Neural cell (in vitro differentiated cells): ENCODE measurements at regions not wholly inside any gene's neighbourhood (a gene's known extent, or its start where the extent isn't known, plus 50 kb on each side); places are given as distances from the start of the nearest gene placed in this dataset.

ENCODE experiments used
- EP300 ChIP-seq: fragments of 450-650 bp; conservative IDR thresholded peaks from 2 replicates; pipeline ENCODE4 v1.6.1; 2014; ENCODE audit warnings: antibody characterized with exemption, mild to moderate bottlenecking, moderate library complexity; ENCODE audit not compliant: poor library complexity, severe bottlenecking
- EZH2 ChIP-seq: fragments of 200-600, 300-800 bp; shearing (Covaris generic), sonication (generic); IDR thresholded peaks from 2 replicates; pipeline ENCODE4 v1.6.1; 2014; ENCODE audit warnings: antibody characterized with exemption, low read length, borderline replicate concordance, mild to moderate bottlenecking; ENCODE audit not compliant: insufficient read depth, poor library complexity, severe bottlenecking
- MXI1 ChIP-seq: fragments of 450-650 bp; conservative IDR thresholded peaks from 2 replicates; pipeline ENCODE4 v1.6.1; 2014; ENCODE audit warnings: antibody characterized with exemption, mild to moderate bottlenecking; ENCODE audit not compliant: poor library complexity, severe bottlenecking
- POLR2AphosphoS5 ChIP-seq: IDR thresholded peaks from 2 replicates; pipeline ENCODE4 v1.6.1; 2012
- TF ChIP-seq, protein P1 (sequence below): fragments of 450-650 bp; IDR thresholded peaks from 2 replicates; pipeline ENCODE4 v1.5.1; 2014; ENCODE audit warnings: antibody characterized with exemption, mild to moderate bottlenecking, moderate library complexity; ENCODE audit not compliant: poor library complexity, severe bottlenecking
- TF ChIP-seq, protein P2 (sequence below): IDR thresholded peaks from 2 replicates; pipeline ENCODE4 v1.6.1; 2012; ENCODE audit warnings: borderline replicate concordance

DNA sequence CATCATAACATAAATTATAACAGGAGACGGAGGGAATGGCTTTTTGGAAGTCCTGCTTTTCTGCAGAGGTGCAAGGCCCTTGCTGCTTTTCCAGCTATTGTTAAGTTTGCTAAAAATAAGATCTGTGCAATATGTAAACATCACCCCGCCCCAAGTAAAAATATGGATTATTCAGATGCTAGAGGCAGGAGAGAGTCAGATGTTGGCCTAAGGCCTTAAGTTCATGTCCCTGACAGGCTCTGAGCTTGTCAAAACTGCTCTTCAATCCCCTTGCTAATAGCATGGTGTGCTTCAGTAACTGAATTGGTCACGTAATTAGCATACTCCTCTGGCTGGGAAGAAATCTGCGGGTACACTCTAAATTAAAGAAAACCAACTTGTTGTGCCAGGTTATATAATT is 147.5 kb downstream of the BMP2 start:
- TF ChIP-seq EP300, result no peak
- TF ChIP-seq, protein P1, sequence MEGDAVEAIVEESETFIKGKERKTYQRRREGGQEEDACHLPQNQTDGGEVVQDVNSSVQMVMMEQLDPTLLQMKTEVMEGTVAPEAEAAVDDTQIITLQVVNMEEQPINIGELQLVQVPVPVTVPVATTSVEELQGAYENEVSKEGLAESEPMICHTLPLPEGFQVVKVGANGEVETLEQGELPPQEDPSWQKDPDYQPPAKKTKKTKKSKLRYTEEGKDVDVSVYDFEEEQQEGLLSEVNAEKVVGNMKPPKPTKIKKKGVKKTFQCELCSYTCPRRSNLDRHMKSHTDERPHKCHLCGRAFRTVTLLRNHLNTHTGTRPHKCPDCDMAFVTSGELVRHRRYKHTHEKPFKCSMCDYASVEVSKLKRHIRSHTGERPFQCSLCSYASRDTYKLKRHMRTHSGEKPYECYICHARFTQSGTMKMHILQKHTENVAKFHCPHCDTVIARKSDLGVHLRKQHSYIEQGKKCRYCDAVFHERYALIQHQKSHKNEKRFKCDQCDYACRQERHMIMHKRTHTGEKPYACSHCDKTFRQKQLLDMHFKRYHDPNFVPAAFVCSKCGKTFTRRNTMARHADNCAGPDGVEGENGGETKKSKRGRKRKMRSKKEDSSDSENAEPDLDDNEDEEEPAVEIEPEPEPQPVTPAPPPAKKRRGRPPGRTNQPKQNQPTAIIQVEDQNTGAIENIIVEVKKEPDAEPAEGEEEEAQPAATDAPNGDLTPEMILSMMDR, result no peak
- no peak for TF ChIP-seq POLR2AphosphoS5
- TF ChIP-seq, protein P2, sequence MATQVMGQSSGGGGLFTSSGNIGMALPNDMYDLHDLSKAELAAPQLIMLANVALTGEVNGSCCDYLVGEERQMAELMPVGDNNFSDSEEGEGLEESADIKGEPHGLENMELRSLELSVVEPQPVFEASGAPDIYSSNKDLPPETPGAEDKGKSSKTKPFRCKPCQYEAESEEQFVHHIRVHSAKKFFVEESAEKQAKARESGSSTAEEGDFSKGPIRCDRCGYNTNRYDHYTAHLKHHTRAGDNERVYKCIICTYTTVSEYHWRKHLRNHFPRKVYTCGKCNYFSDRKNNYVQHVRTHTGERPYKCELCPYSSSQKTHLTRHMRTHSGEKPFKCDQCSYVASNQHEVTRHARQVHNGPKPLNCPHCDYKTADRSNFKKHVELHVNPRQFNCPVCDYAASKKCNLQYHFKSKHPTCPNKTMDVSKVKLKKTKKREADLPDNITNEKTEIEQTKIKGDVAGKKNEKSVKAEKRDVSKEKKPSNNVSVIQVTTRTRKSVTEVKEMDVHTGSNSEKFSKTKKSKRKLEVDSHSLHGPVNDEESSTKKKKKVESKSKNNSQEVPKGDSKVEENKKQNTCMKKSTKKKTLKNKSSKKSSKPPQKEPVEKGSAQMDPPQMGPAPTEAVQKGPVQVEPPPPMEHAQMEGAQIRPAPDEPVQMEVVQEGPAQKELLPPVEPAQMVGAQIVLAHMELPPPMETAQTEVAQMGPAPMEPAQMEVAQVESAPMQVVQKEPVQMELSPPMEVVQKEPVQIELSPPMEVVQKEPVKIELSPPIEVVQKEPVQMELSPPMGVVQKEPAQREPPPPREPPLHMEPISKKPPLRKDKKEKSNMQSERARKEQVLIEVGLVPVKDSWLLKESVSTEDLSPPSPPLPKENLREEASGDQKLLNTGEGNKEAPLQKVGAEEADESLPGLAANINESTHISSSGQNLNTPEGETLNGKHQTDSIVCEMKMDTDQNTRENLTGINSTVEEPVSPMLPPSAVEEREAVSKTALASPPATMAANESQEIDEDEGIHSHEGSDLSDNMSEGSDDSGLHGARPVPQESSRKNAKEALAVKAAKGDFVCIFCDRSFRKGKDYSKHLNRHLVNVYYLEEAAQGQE, result no peak
- TF ChIP-seq EZH2, result no peak
- no peak for TF ChIP-seq MXI1
